ENCODE measurements at regions not wholly inside any gene's neighbourhood (a gene's known extent, or its start where the extent isn't known, plus 50 kb on each side); places are given as distances from the start of the nearest gene placed in this dataset.

GRCh38 chr9:73023025-73023541 is 70.2 kb upstream of the ALDH1A1 start:
- CTCF ChIA-PET, result interaction anchor here (0.6 to 0.7 kb wide), 2 partner anchors 9 to 290 kb away, joined by 3 read pairs; no protein-coding TSS in a partner anchor
- POLR2A ChIA-PET, result no interaction called here

- ChIA-PET POLR2A (no interaction called here), CTCF (interaction anchor here (0.7 kb wide), 1 partner anchor 8 kb away, joined by 3 read pairs; no protein-coding TSS in a partner anchor)
These were observed 69.5 kb upstream of the ALDH1A1 start for GRCh38 chr9:73022353-73022752.

- POLR2A ChIA-PET, result no interaction called here
- CTCF ChIA-PET, result no interaction called here
These were observed 68.0 kb upstream of the ALDH1A1 start for GRCh38 chr9:73020877-73021276.

GRCh38 chr9:73014011-73014410 is 61.2 kb upstream of the ALDH1A1 start:
- POLR2A ChIA-PET, result no interaction called here
- CTCF ChIA-PET, result interaction anchor here (1.2 kb wide), 1 partner anchor 9 kb away, joined by 3 read pairs; no protein-coding TSS in a partner anchor

- CTCF ChIA-PET, result no interaction called here
- POLR2A ChIA-PET, result no interaction called here
These were observed 59.1 kb upstream of the ALDH1A1 start for GRCh38 chr9:73011956-73012355.

GRCh38 chr9:73011181-73011750 is 58.4 kb upstream of the ALDH1A1 start:
- CTCF ChIA-PET, result no interaction called here
- POLR2A ChIA-PET, result no interaction called here

GRCh38 chr9:73009649-73010288 is 56.9 kb upstream of the ALDH1A1 start:
- CTCF ChIA-PET, result no interaction called here
- POLR2A ChIA-PET, result no interaction called here

GRCh38 chr9:73007966-73008672 is 55.3 kb upstream of the ALDH1A1 start:
- CTCF ChIA-PET, result no interaction called here
- POLR2A ChIA-PET, result no interaction called here

- ChIA-PET CTCF (no interaction called here), POLR2A (no interaction called here)
These were observed 54.1 kb upstream of the ALDH1A1 start for GRCh38 chr9:73006986-73007385.

All from activated CD8-positive, alpha-beta memory T cell treated with anti-CD3 and anti-CD28 coated beads for 36 hours (primary cell).